ENCODE measurements at regions not wholly inside any gene's neighbourhood (a gene's known extent, or its start where the extent isn't known, plus 50 kb on each side); places are given as distances from the start of the nearest gene placed in this dataset.

DNA sequence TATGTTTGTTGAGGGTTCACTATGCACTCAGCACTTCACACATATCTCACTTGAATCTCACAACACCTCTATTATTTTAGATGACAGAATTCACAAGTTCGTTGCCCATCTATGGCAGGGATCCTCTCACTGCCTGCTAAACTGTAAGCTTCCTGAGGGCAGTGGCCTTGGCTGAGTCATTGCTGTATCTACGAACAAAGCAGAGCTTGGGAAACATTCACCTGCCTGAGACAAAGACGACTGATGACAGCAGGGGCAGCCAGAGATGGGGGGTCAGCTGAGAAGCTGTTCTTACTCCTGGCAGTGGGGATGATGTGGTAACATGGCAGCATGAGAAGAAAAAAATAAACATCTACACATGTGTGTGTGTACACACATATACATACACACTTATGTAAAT is 125.5 kb upstream of the NMNAT3 start:
- no peak overlapping the region for H2BK12ac ChIP-seq (ENCODE audit: low read length in 2 of 2)
- no peak overlapping the region for H3K27ac ChIP-seq (ENCODE audit: low read length, poor library complexity, severe bottlenecking)
- no peak overlapping the region for H3K23ac ChIP-seq (ENCODE audit: low read length in 2 of 2)
- DNase-seq = no peak
- no peak overlapping the region for H2BK120ac ChIP-seq (ENCODE audit: low read depth, low read length)
- H3K79me1 ChIP-seq (replicated peaks; ENCODE audit: low read length, poor library complexity, severe bottlenecking) = no peaks in the 10 kb centered on the region
- WGBS = 77% methylated on average over 2 of the region's 3 CpGs
- H3K9ac ChIP-seq (ENCODE audit: low read length) = no peak overlapping the region
- H4K8ac ChIP-seq (ENCODE audit: low read length) = no peak overlapping the region
- H3K18ac ChIP-seq (ENCODE audit: low read depth in 1 of 2, low read length in 2 of 2) = no peak overlapping the region
- no peak overlapping the region for H3K14ac ChIP-seq (ENCODE audit: low read length in 2 of 2)
- H3K36me3 ChIP-seq (ENCODE audit: control insufficient read depth in 1 of 2, insufficient read depth in 2 of 2, low read depth in 1 of 2, low read length in 2 of 2) = no peaks in the 10 kb centered on the region
- H3K9me3 ChIP-seq (ENCODE audit: control insufficient read depth, low read length) = peaks cover 3% of the 10 kb centered on the region
- H2AFZ ChIP-seq (ENCODE audit: low read depth, low read length) = no peak overlapping the region
- H3K4ac ChIP-seq (ENCODE audit: low read depth in 1 of 2, low read length in 2 of 2) = no peak overlapping the region
- H3K4me1 ChIP-seq (ENCODE audit: control insufficient read depth, insufficient read depth, low read depth, low read length) = no peaks in the 10 kb centered on the region
- no peak overlapping the region for H2BK15ac ChIP-seq (ENCODE audit: low read depth, poor library complexity, severe bottlenecking)
- no peak overlapping the region for H4K91ac ChIP-seq (ENCODE audit: low read length)
- H3K27me3 ChIP-seq (ENCODE audit: control insufficient read depth in 1 of 2, insufficient read depth in 1 of 2, low read length in 2 of 2) = no peaks in the 10 kb centered on the region
- H3K4me3 ChIP-seq (ENCODE audit: insufficient read depth in 1 of 2, low read depth in 1 of 2, low read length in 2 of 2) = no peak overlapping the region
- H2BK5ac ChIP-seq (ENCODE audit: low read depth, low read length, poor library complexity, severe bottlenecking) = no peak overlapping the region
- no peak overlapping the region for H3K4me2 ChIP-seq (ENCODE audit: low read length, poor library complexity, severe bottlenecking)
- H2AK5ac ChIP-seq (ENCODE audit: low read length, severe bottlenecking) = no peak overlapping the region

DNA sequence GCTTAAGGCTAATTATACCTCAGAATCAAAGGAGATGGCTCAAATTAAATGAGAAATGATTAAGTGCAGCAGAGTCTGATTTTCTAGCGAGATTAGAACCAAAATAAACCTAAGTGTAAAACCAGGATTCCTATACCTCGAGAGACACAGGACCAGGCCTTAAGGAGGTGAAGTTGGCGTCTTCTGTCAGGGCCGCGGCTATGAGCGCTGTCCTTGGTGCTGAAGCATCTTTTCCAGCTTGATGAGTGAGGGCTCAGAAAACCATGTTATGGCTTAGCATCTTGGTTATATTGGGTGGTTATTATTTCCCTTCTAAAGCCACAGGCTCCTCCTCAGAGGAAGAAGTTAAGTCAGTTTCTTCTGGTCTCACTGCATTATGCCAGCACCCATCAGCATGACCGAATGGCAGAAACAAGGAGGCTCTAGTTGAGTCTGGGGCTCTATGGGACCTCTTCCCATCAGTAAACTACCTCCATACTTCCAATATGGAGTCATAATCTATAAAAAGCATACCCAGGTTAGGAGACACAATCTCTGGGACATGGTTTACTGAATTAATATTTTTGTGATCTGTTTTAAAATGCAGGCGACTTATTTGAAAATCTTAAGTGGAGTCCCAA is 120.1 kb upstream of the NMNAT3 start:
- Histone ChIP-seq H3K4me2 (ENCODE audit: low read length, poor library complexity, severe bottlenecking) (no peak overlapping the region), H3K79me1 (replicated peaks; ENCODE audit: low read length, poor library complexity, severe bottlenecking) (no peaks in the 10 kb centered on the region), H3K18ac (ENCODE audit: low read depth in 1 of 2, low read length in 2 of 2) (no peak overlapping the region), H2BK120ac (ENCODE audit: low read depth, low read length) (no peak overlapping the region), H3K27me3 (ENCODE audit: control insufficient read depth in 1 of 2, insufficient read depth in 1 of 2, low read length in 2 of 2) (peaks cover 3 to 5% of the 10 kb centered on the region in 2 experiments), H3K4me1 (ENCODE audit: control insufficient read depth, insufficient read depth, low read depth, low read length) (no peaks in the 10 kb centered on the region), H2AK5ac (ENCODE audit: low read length, severe bottlenecking) (no peak overlapping the region), H2AFZ (ENCODE audit: low read depth, low read length) (no peak overlapping the region), H3K9ac (ENCODE audit: low read length) (no peak overlapping the region), H3K14ac (ENCODE audit: low read length in 2 of 2) (no peak overlapping the region), H3K23ac (ENCODE audit: low read length in 2 of 2) (no peak overlapping the region), H4K8ac (ENCODE audit: low read length) (no peak overlapping the region), H4K91ac (ENCODE audit: low read length) (no peak overlapping the region), H3K27ac (ENCODE audit: low read length, poor library complexity, severe bottlenecking) (no peak overlapping the region), H3K4ac (ENCODE audit: low read depth in 1 of 2, low read length in 2 of 2) (no peak overlapping the region), H3K9me3 (ENCODE audit: control insufficient read depth, low read length) (peaks cover 7% of the 10 kb centered on the region), H2BK5ac (ENCODE audit: low read depth, low read length, poor library complexity, severe bottlenecking) (no peak overlapping the region), H2BK15ac (ENCODE audit: low read depth, poor library complexity, severe bottlenecking) (no peak overlapping the region), H3K4me3 (ENCODE audit: insufficient read depth in 1 of 2, low read depth in 1 of 2, low read length in 2 of 2) (no peak overlapping the region), H2BK12ac (ENCODE audit: low read length in 2 of 2) (no peak overlapping the region), H3K36me3 (ENCODE audit: control insufficient read depth in 1 of 2, insufficient read depth in 2 of 2, low read depth in 1 of 2, low read length in 2 of 2) (no peaks in the 10 kb centered on the region)
- peak; percentile 44 for DNase-seq
- WGBS = 49% methylated on average over 8 of the region's 8 CpGs

- Histone ChIP-seq H2AK5ac (ENCODE audit: low read length, severe bottlenecking) (no peak overlapping the region), H3K9ac (ENCODE audit: low read length) (no peak overlapping the region), H3K23ac (ENCODE audit: low read length in 2 of 2) (no peak overlapping the region), H2BK12ac (ENCODE audit: low read length in 2 of 2) (no peak overlapping the region), H3K79me1 (replicated peaks; ENCODE audit: low read length, poor library complexity, severe bottlenecking) (no peaks in the 10 kb centered on the region), H3K27me3 (ENCODE audit: control insufficient read depth in 1 of 2, insufficient read depth in 1 of 2, low read length in 2 of 2) (peaks cover 7 to 11% of the 10 kb centered on the region in 2 experiments), H2BK15ac (ENCODE audit: low read depth, poor library complexity, severe bottlenecking) (no peak overlapping the region), H4K91ac (ENCODE audit: low read length) (no peak overlapping the region), H3K4me1 (ENCODE audit: control insufficient read depth, insufficient read depth, low read depth, low read length) (no peaks in the 10 kb centered on the region), H3K27ac (ENCODE audit: low read length, poor library complexity, severe bottlenecking) (no peak overlapping the region), H3K18ac (ENCODE audit: low read depth in 1 of 2, low read length in 2 of 2) (no peak overlapping the region), H3K4me2 (ENCODE audit: low read length, poor library complexity, severe bottlenecking) (no peak overlapping the region), H3K36me3 (ENCODE audit: control insufficient read depth in 1 of 2, insufficient read depth in 2 of 2, low read depth in 1 of 2, low read length in 2 of 2) (no peaks in the 10 kb centered on the region), H2AFZ (ENCODE audit: low read depth, low read length) (no peak overlapping the region), H2BK120ac (ENCODE audit: low read depth, low read length) (no peak overlapping the region), H3K4me3 (ENCODE audit: insufficient read depth in 1 of 2, low read depth in 1 of 2, low read length in 2 of 2) (no peak overlapping the region), H2BK5ac (ENCODE audit: low read depth, low read length, poor library complexity, severe bottlenecking) (no peak overlapping the region), H3K14ac (ENCODE audit: low read length in 2 of 2) (no peak overlapping the region), H4K8ac (ENCODE audit: low read length) (no peak overlapping the region), H3K4ac (ENCODE audit: low read depth in 1 of 2, low read length in 2 of 2) (no peak overlapping the region), H3K9me3 (ENCODE audit: control insufficient read depth, low read length) (peaks cover 16% of the 10 kb centered on the region)
- 65% methylated on average over 6 of the region's 6 CpGs for WGBS
- peak; percentile 23 for DNase-seq
Observed at GRCh38 chr3:139794469-139795265, 116.9 kb upstream of the NMNAT3 start.

DNA sequence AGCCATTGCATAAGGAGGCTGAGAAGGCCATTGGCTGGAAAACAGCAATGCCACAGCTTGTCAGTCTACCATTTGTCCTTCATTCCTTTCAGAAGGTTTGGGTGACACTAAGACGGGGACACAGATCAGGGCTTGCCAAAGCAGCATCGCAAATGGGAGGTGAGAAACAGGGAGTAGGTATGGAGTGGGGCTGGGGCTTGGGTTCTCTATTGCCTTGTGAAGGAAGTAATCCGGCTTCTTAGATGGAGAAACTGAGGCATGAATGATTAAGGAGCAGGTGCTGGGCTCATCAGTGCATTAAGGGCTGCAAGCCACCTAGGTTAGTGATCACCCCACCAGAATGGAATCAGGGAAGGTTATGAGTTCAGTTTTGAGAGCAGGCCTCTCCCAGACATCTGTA is 115.6 kb upstream of the NMNAT3 start:
- Histone ChIP-seq H2BK12ac (ENCODE audit: low read length in 2 of 2) (no peak overlapping the region), H3K36me3 (ENCODE audit: control insufficient read depth in 1 of 2, insufficient read depth in 2 of 2, low read depth in 1 of 2, low read length in 2 of 2) (no peaks in the 10 kb centered on the region), H3K27me3 (ENCODE audit: control insufficient read depth in 1 of 2, insufficient read depth in 1 of 2, low read length in 2 of 2) (peaks cover 11 to 13% of the 10 kb centered on the region in 2 experiments), H3K27ac (ENCODE audit: low read length, poor library complexity, severe bottlenecking) (no peak overlapping the region), H3K79me1 (replicated peaks; ENCODE audit: low read length, poor library complexity, severe bottlenecking) (no peaks in the 10 kb centered on the region), H3K4me2 (ENCODE audit: low read length, poor library complexity, severe bottlenecking) (no peak overlapping the region), H3K14ac (ENCODE audit: low read length in 2 of 2) (no peak overlapping the region), H2AK5ac (ENCODE audit: low read length, severe bottlenecking) (no peak overlapping the region), H3K4me3 (ENCODE audit: insufficient read depth in 1 of 2, low read depth in 1 of 2, low read length in 2 of 2) (no peak overlapping the region), H2BK5ac (ENCODE audit: low read depth, low read length, poor library complexity, severe bottlenecking) (no peak overlapping the region), H3K9me3 (ENCODE audit: control insufficient read depth, low read length) (peaks cover 16% of the 10 kb centered on the region), H3K9ac (ENCODE audit: low read length) (no peak overlapping the region), H3K23ac (ENCODE audit: low read length in 2 of 2) (no peak overlapping the region), H3K4me1 (ENCODE audit: control insufficient read depth, insufficient read depth, low read depth, low read length) (no peaks in the 10 kb centered on the region), H3K4ac (ENCODE audit: low read depth in 1 of 2, low read length in 2 of 2) (no peak overlapping the region), H4K8ac (ENCODE audit: low read length) (no peak overlapping the region), H2BK120ac (ENCODE audit: low read depth, low read length) (no peak overlapping the region), H2AFZ (ENCODE audit: low read depth, low read length) (no peak overlapping the region), H2BK15ac (ENCODE audit: low read depth, poor library complexity, severe bottlenecking) (no peak overlapping the region), H4K91ac (ENCODE audit: low read length) (no peak overlapping the region), H3K18ac (ENCODE audit: low read depth in 1 of 2, low read length in 2 of 2) (no peak overlapping the region)
- 76% methylated on average over 3 of the region's 3 CpGs for WGBS
- DNase-seq = no peak

All from mesenchymal stem cell (in vitro differentiated cells and primary cell).